Skeletal muscle satellite cell (primary cell): ENCODE measurements at regions not wholly inside any gene's neighbourhood (a gene's known extent, or its start where the extent isn't known, plus 50 kb on each side); places are given as distances from the start of the nearest gene placed in this dataset.

Experiments used
- H3K27me3 ChIP-seq: 2 replicates; pipeline ENCODE4 v1.7.0; 2013; ENCODE audit warnings: low read length; ENCODE audit not compliant: control insufficient read depth, insufficient read depth
- H3K36me3 ChIP-seq: 2 replicates; pipeline ENCODE4 v1.7.0; 2013; ENCODE audit warnings: mild to moderate bottlenecking, control low read depth, low read length; ENCODE audit not compliant: insufficient read depth
- H3K4me1 ChIP-seq: 2 replicates; pipeline ENCODE4 v1.7.0; 2013; ENCODE audit warnings: low read length; ENCODE audit not compliant: control insufficient read depth, insufficient read depth
- H3K4me2 ChIP-seq: 2 replicates; pipeline ENCODE4 v1.7.0; 2013; ENCODE audit warnings: mild to moderate bottlenecking, low read length
- H3K4me3 ChIP-seq: 2 replicates; pipeline ENCODE4 v1.7.0; 2013; ENCODE audit warnings: low read length
- H3K9ac ChIP-seq: 2 replicates; pipeline ENCODE4 v1.7.0; 2013; ENCODE audit warnings: mild to moderate bottlenecking, low read depth, low read length, moderate library complexity
- H3K9me3 ChIP-seq: replicated peaks from 2 replicates; pipeline ENCODE4 v1.7.0; 2013; ENCODE audit warnings: mild to moderate bottlenecking, control low read depth, low read length

DNA sequence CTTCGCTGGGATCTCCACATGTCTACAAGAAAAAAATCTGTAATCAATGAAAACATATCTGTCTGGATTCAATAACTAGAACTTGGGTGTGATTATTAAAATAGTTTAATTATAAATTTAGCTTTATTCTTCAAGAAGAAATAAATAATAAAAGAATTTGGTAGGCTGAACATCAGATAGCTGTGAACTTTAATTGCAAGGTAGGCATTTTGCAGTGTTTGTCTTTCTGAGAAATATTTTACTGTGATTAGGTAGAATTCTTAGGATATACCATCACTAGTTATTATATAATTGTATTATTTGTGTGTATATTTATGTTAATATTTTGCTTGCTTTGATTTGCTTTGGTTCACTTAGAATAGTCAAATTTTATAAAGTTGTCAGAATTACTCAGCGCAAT, 409.4 kb downstream of the PCDH18 start:
- no peaks in the 10 kb centered on the region for H3K4me1 ChIP-seq
- no peaks in the 10 kb centered on the region for H3K9me3 ChIP-seq
- H3K4me2 ChIP-seq = no peak overlapping the region
- no peaks in the 10 kb centered on the region for H3K36me3 ChIP-seq
- no peak overlapping the region for H3K4me3 ChIP-seq
- no peak overlapping the region for H3K9ac ChIP-seq
- H3K27me3 ChIP-seq = no peaks in the 10 kb centered on the region

DNA sequence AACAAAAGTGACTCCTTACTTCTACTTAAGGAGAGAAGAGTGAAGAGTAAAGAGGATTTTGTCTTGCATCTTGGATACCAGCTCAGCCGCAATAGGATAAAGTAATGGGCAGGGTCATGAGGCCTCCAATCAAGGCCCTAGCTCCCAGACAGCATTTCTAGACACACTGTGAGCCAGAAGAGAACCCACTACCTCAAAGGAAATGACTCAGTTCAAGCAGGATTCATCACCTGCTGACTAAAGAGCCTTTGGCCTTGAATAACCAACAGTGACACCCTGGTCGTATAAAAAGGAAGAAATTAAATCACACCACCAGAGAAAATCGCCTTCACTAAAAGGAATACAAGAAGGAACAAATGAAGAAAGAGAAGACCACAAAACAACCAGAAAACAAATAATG, 416.1 kb downstream of the PCDH18 start:
- Histone ChIP-seq H3K9ac (no peak overlapping the region), H3K4me3 (no peak overlapping the region), H3K9me3 (no peaks in the 10 kb centered on the region), H3K4me1 (no peaks in the 10 kb centered on the region), H3K4me2 (no peak overlapping the region), H3K27me3 (no peaks in the 10 kb centered on the region), H3K36me3 (no peaks in the 10 kb centered on the region)

GRCh38 chr4:137106733-137107132, 425.6 kb downstream of the PCDH18 start:
- no peak overlapping the region for H3K9ac ChIP-seq
- H3K4me3 ChIP-seq = no peak overlapping the region
- H3K4me1 ChIP-seq = no peaks in the 10 kb centered on the region

GRCh38 chr4:137106287-137106686, 426.0 kb downstream of the PCDH18 start:
- Histone ChIP-seq H3K4me1 (no peaks in the 10 kb centered on the region), H3K36me3 (no peaks in the 10 kb centered on the region), H3K9me3 (no peaks in the 10 kb centered on the region), H3K4me2 (no peak overlapping the region), H3K9ac (no peak overlapping the region), H3K4me3 (no peak overlapping the region), H3K27me3 (no peaks in the 10 kb centered on the region)

More at GRCh38 chr4:137106733-137107132, 425.6 kb downstream of the PCDH18 start:
- Histone ChIP-seq H3K4me2 (no peak overlapping the region), H3K27me3 (no peaks in the 10 kb centered on the region), H3K36me3 (no peaks in the 10 kb centered on the region), H3K9me3 (no peaks in the 10 kb centered on the region)

GRCh38 chr4:137090951-137091350, 441.3 kb downstream of the PCDH18 start:
- H3K4me1 ChIP-seq = no peaks in the 10 kb centered on the region
- H3K27me3 ChIP-seq = no peaks in the 10 kb centered on the region
- no peak overlapping the region for H3K9ac ChIP-seq
- no peak overlapping the region for H3K4me3 ChIP-seq
- H3K36me3 ChIP-seq = no peaks in the 10 kb centered on the region
- H3K9me3 ChIP-seq = no peaks in the 10 kb centered on the region
- no peak overlapping the region for H3K4me2 ChIP-seq

DNA sequence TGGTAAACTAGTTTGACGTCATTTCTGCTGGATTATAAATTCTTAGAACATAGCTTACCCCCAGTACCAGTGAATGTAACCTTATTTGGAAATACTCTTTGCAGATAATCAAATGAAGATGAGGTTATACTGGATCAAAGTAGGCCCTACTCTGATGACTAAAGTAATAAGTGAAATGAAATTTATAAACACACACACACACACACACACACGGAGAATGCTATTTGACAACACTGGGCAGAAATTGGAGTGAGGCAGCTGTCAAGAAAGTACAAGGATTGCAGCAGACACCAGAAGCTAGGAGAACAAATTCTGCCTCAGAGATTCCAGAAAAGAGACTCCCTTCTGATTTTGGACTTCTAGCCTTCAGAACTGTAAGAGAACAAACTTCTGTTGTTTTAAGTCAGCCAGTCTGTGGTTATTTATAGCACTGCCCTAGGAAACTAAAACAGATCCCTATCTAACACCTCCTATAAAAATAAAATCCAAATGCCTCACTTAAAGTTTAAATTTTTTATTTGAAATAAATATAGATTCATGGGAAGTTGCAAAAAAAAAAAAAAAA, 448.6 kb downstream of the PCDH18 start:
- H3K4me1 ChIP-seq = no peaks in the 10 kb centered on the region
- H3K4me2 ChIP-seq = no peak overlapping the region
- H3K4me3 ChIP-seq = no peak overlapping the region
- no peaks in the 10 kb centered on the region for H3K27me3 ChIP-seq
- H3K9ac ChIP-seq = no peak overlapping the region
- H3K9me3 ChIP-seq = no peaks in the 10 kb centered on the region
- H3K36me3 ChIP-seq = no peaks in the 10 kb centered on the region

GRCh38 chr4:137082061-137082460, 450.2 kb downstream of the PCDH18 start:
- Histone ChIP-seq H3K4me1 (no peaks in the 10 kb centered on the region), H3K4me2 (no peak overlapping the region), H3K9me3 (no peaks in the 10 kb centered on the region), H3K9ac (no peak overlapping the region), H3K36me3 (no peaks in the 10 kb centered on the region), H3K4me3 (no peak overlapping the region), H3K27me3 (no peaks in the 10 kb centered on the region)

GRCh38 chr4:137076908-137077307, 455.4 kb downstream of the PCDH18 start:
- Histone ChIP-seq H3K4me2 (no peak overlapping the region), H3K36me3 (no peaks in the 10 kb centered on the region), H3K4me3 (no peak overlapping the region), H3K4me1 (no peaks in the 10 kb centered on the region), H3K9me3 (no peaks in the 10 kb centered on the region), H3K27me3 (no peaks in the 10 kb centered on the region), H3K9ac (no peak overlapping the region)

- no peak overlapping the region for H3K4me2 ChIP-seq
These were observed 456.7 kb downstream of the PCDH18 start for GRCh38 chr4:137075586-137075985.

DNA sequence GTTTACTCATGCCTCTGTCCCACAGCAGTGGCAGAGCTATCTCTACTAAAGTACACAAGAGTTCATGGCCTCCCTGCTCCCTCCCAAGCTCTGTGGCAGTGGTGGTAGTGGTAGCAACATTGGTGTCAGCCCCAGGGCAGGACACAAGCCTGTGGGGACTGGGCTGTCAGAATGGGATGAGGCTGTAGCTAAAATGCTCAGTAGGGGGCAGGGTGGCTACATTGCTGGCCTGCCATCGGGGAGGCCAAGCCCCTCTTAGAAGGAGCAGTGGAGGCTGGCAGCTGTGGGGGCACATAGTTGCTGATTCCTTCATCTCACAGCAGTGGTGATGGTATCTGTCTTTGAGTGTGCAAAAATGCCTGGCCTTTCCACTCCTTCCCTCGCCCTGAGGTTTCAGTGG, 461.7 kb downstream of the PCDH18 start:
- Histone ChIP-seq H3K9me3 (no peaks in the 10 kb centered on the region), H3K36me3 (no peaks in the 10 kb centered on the region), H3K4me1 (no peaks in the 10 kb centered on the region), H3K4me2 (no peak overlapping the region), H3K9ac (no peak overlapping the region), H3K27me3 (no peaks in the 10 kb centered on the region), H3K4me3 (no peak overlapping the region)

More at GRCh38 chr4:137075586-137075985, 456.7 kb downstream of the PCDH18 start:
- H3K4me1 ChIP-seq = no peaks in the 10 kb centered on the region
- no peaks in the 10 kb centered on the region for H3K9me3 ChIP-seq
- H3K27me3 ChIP-seq = no peaks in the 10 kb centered on the region
- H3K36me3 ChIP-seq = no peaks in the 10 kb centered on the region
- H3K9ac ChIP-seq = no peak overlapping the region
- H3K4me3 ChIP-seq = no peak overlapping the region

DNA sequence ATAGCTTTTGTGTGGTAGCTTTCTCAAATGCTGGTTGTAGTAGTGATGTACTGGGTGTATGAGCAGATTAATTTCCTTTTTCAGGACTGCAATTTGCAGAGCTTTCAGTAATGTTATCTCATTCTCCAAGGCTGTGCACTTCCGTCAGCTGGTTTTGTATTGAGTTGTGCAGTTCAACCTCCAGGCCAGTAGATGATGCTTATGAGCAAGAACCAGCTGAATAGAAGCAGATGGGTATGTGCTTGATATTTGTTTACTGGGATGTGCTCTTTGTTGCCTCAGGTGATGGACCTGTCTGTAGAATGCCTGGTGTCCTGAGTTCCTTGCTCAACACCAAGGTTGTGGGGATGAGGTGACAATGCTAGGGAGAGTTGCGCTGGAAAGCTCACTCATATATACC, 462.8 kb downstream of the PCDH18 start:
- no peaks in the 10 kb centered on the region for H3K4me1 ChIP-seq
- H3K9ac ChIP-seq = no peak overlapping the region
- no peaks in the 10 kb centered on the region for H3K9me3 ChIP-seq
- no peak overlapping the region for H3K4me2 ChIP-seq
- no peak overlapping the region for H3K4me3 ChIP-seq
- H3K27me3 ChIP-seq = no peaks in the 10 kb centered on the region
- no peaks in the 10 kb centered on the region for H3K36me3 ChIP-seq

- H3K27me3 ChIP-seq = no peaks in the 10 kb centered on the region
- no peaks in the 10 kb centered on the region for H3K9me3 ChIP-seq
- H3K36me3 ChIP-seq = no peaks in the 10 kb centered on the region
- H3K4me3 ChIP-seq = no peak overlapping the region
- H3K4me1 ChIP-seq = no peaks in the 10 kb centered on the region
- H3K9ac ChIP-seq = no peak overlapping the region
- no peak overlapping the region for H3K4me2 ChIP-seq
These were observed 464.6 kb downstream of the PCDH18 start for GRCh38 chr4:137067735-137068134.
